ENCODE measurements at regions not wholly inside any gene's neighbourhood (a gene's known extent, or its start where the extent isn't known, plus 50 kb on each side); places are given as distances from the start of the nearest gene placed in this dataset.
"Not testable (repeated sequence)": the region's sequence is repeated elsewhere in the genome, so short reads cannot be mapped to it uniquely, and the experiment has no call there.

- no peak for DNase-seq (ENCODE audit: low spot score)
Observed at GRCh38 chr1:64318428-64318827, 115.0 kb downstream of the UBE2U start.

- DNase-seq (ENCODE audit: low spot score) = peak; percentile 30
Observed at GRCh38 chr1:64320007-64320406, 116.6 kb downstream of the UBE2U start.

GRCh38 chr1:64320470-64320869, 117.0 kb downstream of the UBE2U start:
- DNase-seq (ENCODE audit: low spot score) = peak; percentile 84

GRCh38 chr1:64320922-64321614, 117.6 kb downstream of the UBE2U start:
- DNase-seq (ENCODE audit: low spot score) = no peak

GRCh38 chr1:64323054-64323453, 119.6 kb downstream of the UBE2U start:
- no peak for DNase-seq (ENCODE audit: low spot score)

GRCh38 chr1:64323882-64324281, 120.5 kb downstream of the UBE2U start:
- no peak for DNase-seq (ENCODE audit: low spot score)

- DNase-seq (ENCODE audit: low spot score) = no peak
Observed at GRCh38 chr1:64325856-64326255, 122.4 kb downstream of the UBE2U start.

- no peak for DNase-seq (ENCODE audit: low spot score)
Observed at GRCh38 chr1:64327119-64327518, 123.7 kb downstream of the UBE2U start.

- DNase-seq (ENCODE audit: low spot score) = no peak
Observed at GRCh38 chr1:64328193-64328592, 124.8 kb downstream of the UBE2U start.

GRCh38 chr1:64330839-64331238, 127.4 kb downstream of the UBE2U start:
- DNase-seq (ENCODE audit: low spot score) = no peak

- no peak for DNase-seq (ENCODE audit: low spot score)
Observed at GRCh38 chr1:64335636-64336035, 132.2 kb downstream of the UBE2U start.

GRCh38 chr1:64337475-64337874, 132.5 kb upstream of the CACHD1 start:
- no peak for DNase-seq (ENCODE audit: low spot score)

- DNase-seq (ENCODE audit: low spot score) = no peak
Observed at GRCh38 chr1:64337926-64338325, 132.0 kb upstream of the CACHD1 start.

GRCh38 chr1:64340361-64340760, 129.6 kb upstream of the CACHD1 start:
- DNase-seq (ENCODE audit: low spot score) = no peak

GRCh38 chr1:64343105-64343822, 126.7 kb upstream of the CACHD1 start:
- DNase-seq (ENCODE audit: low spot score) = peak; percentile 80

GRCh38 chr1:64343823-64344190, 126.1 kb upstream of the CACHD1 start:
- no peak for DNase-seq (ENCODE audit: low spot score)

- no peak for DNase-seq (ENCODE audit: low spot score)
Observed at GRCh38 chr1:64348270-64348960, 121.5 kb upstream of the CACHD1 start.

- no peak for DNase-seq (ENCODE audit: low spot score)
Observed at GRCh38 chr1:64348961-64349648, 120.8 kb upstream of the CACHD1 start.

- not testable (repeated sequence) for DNase-seq (ENCODE audit: low spot score)
Observed at GRCh38 chr1:64355534-64355933, 114.4 kb upstream of the CACHD1 start.

GRCh38 chr1:64356636-64357256, 113.2 kb upstream of the CACHD1 start:
- no peak for DNase-seq (ENCODE audit: low spot score)

GRCh38 chr1:64357422-64357821, 112.5 kb upstream of the CACHD1 start:
- no peak for DNase-seq (ENCODE audit: low spot score)

- DNase-seq (ENCODE audit: low spot score) = no peak
Observed at GRCh38 chr1:64358692-64359091, 111.2 kb upstream of the CACHD1 start.

All from kidney capillary endothelial cell (primary cell).